Ammon's horn (tissue), 1 donor: ENCODE measurements at regions not wholly inside any gene's neighbourhood (a gene's known extent, or its start where the extent isn't known, plus 50 kb on each side); places are given as distances from the start of the nearest gene placed in this dataset.

Source experiments
- DNase-seq: peaks from one replicate; pipeline ENCODE4 v3.0.0-alpha.2; 2016; ENCODE audit warnings: low spot score

GRCh38 chr19:32241932-32242710, 103.3 kb upstream of the ZNF507 start:
- no peak for DNase-seq

- no peak for DNase-seq
Observed at GRCh38 chr19:32246006-32246405, 99.4 kb upstream of the ZNF507 start.

GRCh38 chr19:32251634-32252332, 93.6 kb upstream of the ZNF507 start:
- DNase-seq: no peak

GRCh38 chr19:32252333-32252669, 93.1 kb upstream of the ZNF507 start:
- DNase-seq: no peak

- no peak for DNase-seq
Observed at GRCh38 chr19:32253683-32254508, 91.5 kb upstream of the ZNF507 start.

GRCh38 chr19:32254509-32254890, 90.9 kb upstream of the ZNF507 start:
- no peak for DNase-seq

GRCh38 chr19:32255536-32256295, 89.7 kb upstream of the ZNF507 start:
- DNase-seq: no peak

GRCh38 chr19:32256341-32256975, 89.0 kb upstream of the ZNF507 start:
- DNase-seq: no peak

GRCh38 chr19:32257326-32258073, 87.9 kb upstream of the ZNF507 start:
- no peak for DNase-seq

GRCh38 chr19:32258167-32258566, 87.2 kb upstream of the ZNF507 start:
- DNase-seq: no peak

- DNase-seq: no peak
Observed at GRCh38 chr19:32264568-32264967, 80.8 kb upstream of the ZNF507 start.

GRCh38 chr19:32265995-32266394, 79.4 kb upstream of the ZNF507 start:
- no peak for DNase-seq

- no peak for DNase-seq
Observed at GRCh38 chr19:32266460-32266859, 79.0 kb upstream of the ZNF507 start.

GRCh38 chr19:32268381-32268780, 77.0 kb upstream of the ZNF507 start:
- DNase-seq: no peak

GRCh38 chr19:32269831-32270230, 75.6 kb upstream of the ZNF507 start:
- DNase-seq: peak; percentile 12

GRCh38 chr19:32273483-32273882, 71.9 kb upstream of the ZNF507 start:
- no peak for DNase-seq

GRCh38 chr19:32287086-32287485, 58.3 kb upstream of the ZNF507 start:
- no peak for DNase-seq

GRCh38 chr19:32287811-32288227, 57.6 kb upstream of the ZNF507 start:
- peak; percentile 77 for DNase-seq

- no peak for DNase-seq
Observed at GRCh38 chr19:32289566-32290210, 55.7 kb upstream of the ZNF507 start.

GRCh38 chr19:32291876-32292275, 53.5 kb upstream of the ZNF507 start:
- no peak for DNase-seq
